Right renal cortex interstitium (tissue), 3 donors: ENCODE measurements at regions not wholly inside any gene's neighbourhood (a gene's known extent, or its start where the extent isn't known, plus 50 kb on each side); places are given as distances from the start of the nearest gene placed in this dataset.
A peak's percentile ranks its signal among the peaks of the same experiment; 100 is the strongest.
"Not testable (repeated sequence)": the region's sequence is repeated elsewhere in the genome, so short reads cannot be mapped to it uniquely, and the experiment has no call there.

Experiments
- DNase-seq, 3 donors: peaks; one replicate each; pipeline ENCODE4 v3.0.0-alpha.2; 2013; ENCODE audit warnings: low read depth in 3 of 3, low spot score in 2 of 3

DNA sequence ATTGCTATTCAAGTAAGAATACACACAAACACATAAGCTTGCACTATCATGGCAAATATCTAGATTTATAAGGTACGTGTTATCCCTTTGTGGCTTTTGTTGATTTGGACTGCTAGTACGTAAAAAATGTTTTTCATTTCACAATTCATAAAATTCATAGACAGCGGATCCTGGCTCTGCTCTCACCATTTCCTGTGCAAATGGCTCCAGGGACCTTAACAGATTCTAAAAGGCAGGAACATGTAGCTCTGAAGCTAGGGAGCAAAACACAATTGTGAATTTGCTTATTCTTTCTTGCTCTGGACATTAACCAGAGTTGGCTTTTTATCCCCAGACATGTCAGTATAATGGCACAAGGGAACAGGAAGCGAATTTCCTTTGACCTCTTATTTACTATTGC, 1019.9 kb upstream of the WWC1 start:
- DNase-seq: no peak

DNA sequence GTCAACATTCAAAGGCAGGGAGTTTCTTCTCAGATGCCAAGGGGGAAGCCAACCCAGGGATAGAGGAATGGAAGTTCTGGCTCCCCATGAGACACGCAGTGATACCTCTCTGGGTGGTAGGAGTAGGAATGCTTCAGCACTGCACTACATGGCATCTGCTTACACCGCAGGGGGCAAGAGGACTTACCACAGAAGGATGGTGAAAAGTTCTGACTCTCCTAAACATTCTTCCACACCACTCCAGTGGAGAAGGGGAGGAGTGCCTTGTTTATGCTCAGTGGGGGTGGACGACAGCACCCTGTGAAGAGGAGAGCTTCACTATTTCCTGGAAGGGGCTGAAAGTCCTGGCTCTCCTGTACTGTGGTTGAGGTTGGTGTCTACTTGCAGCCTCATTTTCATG, 1011.3 kb upstream of the WWC1 start:
- no peak for DNase-seq

DNA sequence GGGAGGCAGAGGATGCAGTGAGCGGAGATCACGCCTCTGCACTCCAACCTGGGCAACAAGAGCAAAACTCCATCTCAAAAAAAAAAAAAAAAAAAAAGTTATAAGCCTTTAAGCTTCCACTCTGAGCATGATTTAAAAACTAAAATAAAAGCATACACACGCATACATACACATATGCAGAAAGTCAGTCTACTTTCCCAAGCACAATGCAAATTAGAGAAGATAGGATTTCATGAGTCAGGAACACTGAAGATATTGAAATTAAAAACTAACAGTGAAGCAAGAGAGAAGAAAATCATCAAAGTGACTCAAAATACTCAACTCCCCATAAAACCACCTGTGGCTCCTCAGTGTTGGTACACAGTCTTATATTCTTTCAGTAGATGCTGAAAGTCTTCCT, 1009.5 kb upstream of the WWC1 start:
- DNase-seq: no peak

DNA sequence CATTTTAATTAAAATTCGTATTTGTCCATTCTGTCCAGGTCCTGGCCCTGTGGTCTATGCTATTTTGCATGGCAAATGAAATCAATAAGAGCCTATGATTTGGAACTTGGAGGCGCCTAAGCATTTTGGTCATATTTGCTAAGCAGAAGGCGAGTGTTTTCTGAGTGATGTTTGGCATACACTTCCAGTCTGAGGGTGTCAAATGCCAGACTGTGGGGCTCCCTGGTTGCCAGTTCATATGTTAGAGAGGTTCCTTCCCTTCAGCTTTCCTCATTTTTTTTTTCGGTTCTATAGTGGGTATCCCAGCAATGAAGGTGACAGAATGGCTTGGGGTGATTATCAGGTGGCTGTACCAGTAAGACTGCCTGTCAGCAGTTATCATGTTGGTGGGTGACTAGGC, 1007.8 kb upstream of the WWC1 start:
- no peak for DNase-seq

DNA sequence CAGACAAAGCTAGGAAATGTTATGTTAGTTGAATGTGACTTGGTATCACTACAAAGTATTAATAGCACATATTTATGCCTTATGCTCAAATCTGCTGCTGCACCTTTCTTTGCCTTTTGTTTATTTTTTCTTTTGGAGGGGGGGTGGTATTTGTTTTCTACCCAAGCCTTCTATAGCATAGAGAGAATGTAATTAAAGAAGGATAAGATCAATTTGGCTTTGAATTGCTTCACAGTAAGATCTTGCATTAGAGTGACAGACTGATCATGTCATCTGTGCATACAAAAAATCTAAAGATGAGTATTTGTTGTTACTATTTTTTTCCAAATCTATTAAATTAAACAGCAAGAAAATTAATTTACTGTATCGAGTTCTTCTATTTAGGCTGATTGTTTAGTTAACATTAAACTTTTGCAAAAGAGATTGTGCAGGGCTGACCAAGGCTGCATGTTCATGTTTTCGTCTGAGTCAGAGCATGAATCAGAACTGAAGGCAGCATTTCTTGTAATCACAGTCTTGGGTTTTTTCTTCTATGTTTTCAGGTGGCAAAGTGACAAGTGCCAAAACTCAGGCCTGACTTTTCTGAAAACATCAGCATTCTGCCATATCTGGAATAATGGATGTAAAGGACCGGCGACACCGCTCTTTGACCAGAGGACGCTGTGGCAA, 1007.1 kb upstream of the WWC1 start:
- DNase-seq: no peak

DNA sequence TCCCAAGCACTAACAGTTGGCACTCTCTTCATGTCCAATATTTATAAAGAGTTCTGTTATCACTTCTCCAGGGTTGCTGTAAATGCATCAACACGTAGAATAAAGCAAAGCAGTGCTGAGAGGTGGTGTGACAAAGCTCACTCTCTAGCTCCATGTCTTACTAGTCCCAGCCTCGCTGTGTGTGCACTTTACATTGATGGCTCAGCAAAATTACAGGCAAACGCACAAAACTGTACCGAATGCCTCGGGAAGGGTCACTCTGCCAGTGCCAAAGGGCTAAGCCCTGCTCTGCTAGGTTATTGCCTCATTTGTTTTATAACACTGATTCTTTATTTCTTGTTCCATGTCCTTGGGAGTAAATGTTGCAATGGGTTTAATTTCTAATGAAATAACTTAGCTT, 1005.9 kb upstream of the WWC1 start:
- no peak for DNase-seq

DNA sequence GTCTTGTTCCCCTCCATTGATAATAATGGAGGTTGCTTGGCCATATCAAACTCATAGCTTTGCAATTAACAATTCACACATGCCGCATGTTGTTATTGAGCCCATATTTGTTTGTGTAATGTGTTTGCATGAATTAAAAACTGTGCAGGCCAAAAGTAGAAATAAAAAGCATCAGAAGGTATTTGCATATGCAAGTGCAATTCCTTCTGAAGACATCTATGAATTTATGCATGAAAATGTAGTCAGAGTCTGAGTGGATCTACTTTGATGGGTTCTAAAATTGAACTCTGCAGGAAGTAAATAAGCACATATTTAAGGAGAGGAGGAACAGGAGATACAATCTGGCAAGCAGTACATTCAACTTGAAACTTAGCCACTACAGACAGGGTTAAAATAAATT, 1004.6 kb upstream of the WWC1 start:
- no peak for DNase-seq

DNA sequence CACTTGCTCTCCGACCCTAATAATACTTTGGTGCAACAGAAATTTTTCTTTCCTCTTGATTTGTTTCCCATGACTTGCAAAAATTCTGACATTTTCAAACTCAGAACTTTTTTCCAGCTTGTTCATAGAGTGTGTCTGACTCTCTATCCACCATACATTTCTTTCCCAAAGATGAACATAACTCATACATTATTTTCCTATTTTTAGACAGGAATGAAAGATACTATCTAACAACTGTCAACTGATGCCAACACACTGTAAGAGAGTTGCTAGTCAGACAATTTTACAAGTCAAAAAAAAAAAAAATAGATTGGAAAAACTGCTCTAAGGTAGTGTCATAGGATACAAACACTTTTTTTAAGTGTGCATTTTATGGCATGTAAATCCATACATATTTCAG, 1001.0 kb upstream of the WWC1 start:
- no peak for DNase-seq

DNA sequence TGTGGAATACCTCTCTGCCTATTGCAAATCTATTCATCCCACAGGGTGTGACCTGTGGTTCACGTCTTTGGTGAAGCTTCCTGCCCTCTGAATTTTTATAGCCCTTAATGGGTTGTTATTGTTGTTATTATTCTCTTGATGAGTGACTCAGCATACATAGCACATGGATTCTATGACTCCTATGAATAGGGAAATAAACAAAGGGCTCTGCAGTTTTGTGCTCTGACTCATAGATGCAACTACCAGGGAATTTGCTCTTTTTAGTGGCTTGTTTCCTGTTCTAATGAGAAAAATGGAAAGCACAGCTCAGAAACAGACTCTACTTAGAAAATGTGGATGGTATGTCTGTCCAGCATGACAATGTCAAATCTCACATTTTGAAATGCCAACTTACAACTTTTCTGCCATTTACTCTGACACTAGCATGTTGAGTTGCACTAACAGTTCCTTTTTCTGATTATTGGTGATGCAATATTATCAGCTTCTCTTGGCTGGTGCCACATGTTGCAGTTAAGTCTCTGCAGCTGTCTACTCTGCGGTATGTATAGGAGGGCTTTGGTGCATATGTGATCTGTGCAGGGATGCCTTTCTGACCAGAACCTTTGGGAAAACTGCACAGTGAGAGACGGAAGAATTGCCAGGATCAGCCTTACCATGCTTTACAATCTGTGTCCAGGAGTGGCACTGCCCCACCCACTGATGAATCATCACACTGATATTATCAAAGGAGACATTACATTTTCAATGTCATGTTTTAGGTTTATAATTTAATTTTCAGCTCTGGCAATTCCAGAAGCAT, 996.4 kb upstream of the WWC1 start:
- DNase-seq: no peak

DNA sequence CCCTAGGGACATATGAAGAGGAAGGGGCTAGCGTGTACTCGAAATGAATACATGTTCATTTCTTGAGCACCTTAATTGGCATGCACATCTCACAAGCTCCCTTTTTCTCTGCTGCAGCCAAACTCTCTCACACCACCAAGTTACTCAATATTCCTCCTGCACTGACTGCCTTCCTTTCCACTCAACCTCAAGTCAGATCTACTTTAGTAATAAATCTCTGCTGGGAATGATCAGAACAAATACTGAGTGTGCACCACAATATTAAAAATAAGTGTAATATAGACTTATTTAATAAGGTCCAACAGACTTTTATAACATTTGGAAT, 995.8 kb upstream of the WWC1 start:
- DNase-seq: no peak

DNA sequence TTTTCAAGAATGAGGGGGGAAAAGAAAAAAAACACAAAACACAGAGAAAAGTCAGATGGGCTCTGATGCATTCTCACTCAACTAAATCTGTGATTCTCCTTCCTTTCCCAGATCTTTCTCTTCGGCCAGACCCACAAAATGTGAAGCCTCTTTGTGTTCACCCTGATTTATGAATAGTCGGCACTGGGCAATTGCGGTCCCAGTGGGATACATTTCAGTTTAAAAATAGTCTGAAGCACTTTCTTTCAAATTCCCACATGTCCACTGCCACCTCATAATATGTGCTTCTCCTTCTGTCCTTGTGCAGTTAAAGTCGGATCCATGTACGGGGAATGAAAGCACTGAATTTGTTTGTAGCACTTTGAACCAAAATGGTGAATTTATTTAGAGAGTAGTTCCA, 995.4 kb upstream of the WWC1 start:
- DNase-seq: no peak

DNA sequence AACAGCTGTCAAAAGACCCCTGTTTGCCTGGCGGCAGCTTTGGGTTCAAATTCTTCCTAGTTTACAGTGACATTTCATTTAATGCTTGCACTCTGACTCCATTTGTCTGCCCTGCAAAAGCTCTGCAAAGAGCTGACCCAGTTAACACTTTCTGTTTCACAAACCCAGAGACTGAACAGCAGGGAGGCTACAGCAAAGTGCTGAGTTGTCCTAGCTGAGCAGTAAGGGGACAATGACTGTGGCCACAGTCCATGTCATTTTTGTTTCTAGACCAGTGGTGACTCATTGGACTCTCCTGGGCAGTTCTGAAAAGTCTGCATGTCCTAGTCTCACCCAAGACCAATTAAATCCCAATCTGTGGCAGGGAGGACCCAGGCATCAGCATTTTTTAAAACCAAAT, 994.8 kb upstream of the WWC1 start:
- DNase-seq: no peak

DNA sequence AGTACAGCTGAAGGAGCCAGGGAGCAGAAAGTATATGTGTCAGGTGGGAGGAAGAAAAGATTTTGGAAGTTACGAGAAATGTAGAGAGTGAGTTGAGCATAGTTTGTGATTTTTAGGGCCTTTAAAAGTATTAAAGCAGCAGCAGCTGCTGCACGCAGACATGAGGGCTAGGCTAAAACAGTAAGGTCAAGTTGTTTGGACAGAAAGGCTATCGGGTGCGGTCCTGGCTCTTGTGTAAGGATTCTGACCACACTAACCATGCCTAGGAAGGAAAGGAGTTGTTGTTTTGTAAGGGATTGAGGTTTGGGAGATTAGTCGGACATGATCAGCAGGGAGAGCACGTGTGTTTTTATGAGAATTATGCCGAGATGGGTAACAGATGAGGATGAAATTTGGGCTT, 991.6 kb upstream of the WWC1 start:
- not testable (repeated sequence) for DNase-seq

DNA sequence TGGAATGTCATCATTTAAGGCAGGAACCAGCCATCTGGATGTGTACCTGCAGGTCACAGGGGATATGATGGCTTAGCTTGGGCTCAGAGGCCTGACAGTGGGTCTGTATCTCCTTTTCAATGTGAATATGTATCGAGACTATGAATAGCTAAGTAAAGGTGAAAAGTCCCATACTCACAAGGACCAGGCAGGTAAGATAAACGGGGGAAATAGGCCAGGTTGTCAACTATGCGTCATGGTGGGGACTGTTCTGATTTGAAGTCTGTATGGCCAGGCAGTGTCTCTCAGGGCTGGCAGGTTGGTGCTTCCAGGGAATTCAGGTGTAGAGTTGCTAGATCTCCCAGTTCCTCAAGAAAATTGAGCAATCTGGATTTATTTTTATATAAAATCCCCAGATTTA, 987.9 kb upstream of the WWC1 start:
- no peak for DNase-seq

DNA sequence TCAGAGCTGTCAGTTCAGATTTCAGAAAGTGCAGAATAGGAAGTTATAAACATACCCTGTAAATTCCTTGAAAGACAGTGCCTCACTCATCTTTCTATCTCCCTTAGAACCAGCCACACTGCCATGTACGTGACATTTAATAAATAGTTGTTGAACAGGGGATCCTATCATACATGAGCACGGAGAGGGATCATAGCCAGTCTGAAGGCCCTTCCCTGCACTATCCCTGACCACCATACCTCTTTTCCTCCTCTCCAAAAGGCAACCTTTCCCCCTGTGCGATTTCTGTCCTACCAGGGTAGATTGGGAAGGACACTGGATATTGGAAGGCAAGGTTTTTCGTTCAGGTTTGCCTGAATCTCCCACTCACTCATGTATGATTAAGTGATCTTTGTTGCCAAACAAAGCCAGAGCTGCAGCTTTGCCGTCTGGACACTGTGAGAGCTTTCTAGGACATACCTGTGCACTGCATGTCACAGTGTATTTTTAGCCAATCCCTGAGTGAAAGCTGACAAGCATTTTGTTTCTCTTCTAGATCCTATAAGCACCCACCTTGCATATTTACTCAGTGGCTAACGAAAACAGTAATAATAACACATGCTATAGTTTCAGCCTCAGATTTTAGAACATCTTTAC, 986.5 kb upstream of the WWC1 start:
- no peak for DNase-seq

DNA sequence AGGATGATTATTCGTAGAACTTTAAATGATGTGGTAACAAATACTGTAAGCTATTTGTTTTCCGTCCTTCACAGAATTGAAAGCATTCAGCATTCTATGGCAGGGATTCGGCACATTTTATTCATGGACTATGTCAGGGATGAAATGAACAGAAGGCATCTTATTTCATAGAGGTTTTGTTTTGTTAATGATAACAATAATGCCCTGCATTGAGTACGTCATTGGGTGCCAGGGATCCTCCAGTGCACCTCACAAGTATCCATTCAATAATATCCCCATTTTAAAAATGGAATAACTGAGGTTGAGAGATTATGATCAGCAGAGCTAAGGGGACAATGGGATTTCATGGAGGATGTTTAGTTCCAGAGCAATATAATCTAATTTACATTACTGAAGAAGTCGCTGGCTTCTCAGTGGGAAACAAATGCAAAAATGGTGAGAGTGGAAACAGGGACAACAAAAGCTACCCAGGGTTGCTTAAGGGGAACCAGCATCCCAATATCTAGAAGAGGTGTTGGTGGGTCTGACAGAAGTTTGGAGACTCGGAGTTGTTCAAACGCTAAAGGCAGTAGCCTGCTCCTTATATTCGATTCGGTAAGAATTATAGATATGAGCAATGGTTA, 985.7 kb upstream of the WWC1 start:
- no peak for DNase-seq

DNA sequence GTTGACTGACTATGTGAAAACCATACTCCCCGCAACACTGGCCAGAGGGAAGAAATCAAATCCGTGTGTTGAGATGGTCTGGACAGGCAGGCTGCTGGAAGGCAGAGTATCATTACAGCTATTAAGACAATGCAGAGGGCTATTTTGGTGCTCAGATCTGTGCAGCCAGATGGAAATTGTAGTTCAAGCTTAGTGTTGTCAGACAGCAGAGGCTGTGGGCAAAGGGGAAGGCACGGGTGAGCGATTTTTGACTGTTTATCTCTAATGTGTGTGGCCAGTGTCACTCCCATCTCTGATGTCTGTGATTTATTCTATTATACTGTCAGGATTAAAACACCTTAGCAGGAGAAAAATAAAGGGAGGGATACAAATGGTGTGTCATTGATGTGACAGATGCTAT, 984.4 kb upstream of the WWC1 start:
- DNase-seq: peak in 1 of 3 donors; percentile 13

DNA sequence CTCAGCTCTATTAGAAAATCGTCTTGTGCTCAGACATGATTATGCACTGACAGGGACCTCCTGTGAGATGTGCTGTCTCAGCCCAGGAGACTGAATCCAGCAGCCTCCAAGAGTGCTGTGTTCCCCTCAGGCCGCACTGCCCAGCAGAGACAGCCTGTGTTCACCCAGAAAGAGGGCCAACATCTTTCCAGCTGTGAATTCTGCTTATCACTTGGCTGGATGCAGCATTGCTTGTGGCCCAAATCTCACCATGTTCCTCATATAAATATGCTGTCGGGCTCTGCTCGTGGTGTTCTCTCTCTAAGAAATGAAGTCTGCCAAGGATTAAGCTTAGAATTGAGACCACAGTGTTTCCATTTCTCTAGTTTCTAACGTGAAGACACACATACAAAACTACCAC, 983.0 kb upstream of the WWC1 start:
- no peak for DNase-seq

DNA sequence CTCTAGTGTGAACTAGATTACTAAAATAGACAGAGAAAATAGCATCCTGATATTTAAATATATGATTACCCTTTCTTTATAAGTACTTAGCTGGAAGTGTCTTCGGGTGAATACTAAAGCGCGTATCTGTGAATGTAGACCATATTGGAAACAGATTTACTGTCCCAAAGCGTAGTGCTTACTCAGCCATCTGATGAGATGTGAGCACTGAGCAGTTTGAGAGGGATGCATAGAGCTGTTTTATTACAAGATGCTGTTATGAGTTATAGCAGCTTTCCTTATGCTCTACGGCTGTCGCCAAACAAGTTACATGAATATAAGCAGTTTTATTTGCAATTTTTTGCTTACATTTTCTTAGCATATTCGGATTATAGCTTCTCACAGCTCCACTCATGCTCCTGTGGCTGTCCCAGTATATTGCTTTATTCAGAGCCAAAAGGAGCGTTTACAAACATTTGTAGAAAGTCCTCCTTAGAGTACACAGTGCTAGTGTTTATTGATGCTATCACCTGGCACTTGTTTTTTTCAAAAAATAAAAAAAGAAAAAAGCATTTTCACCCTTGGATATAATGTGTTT, 981.4 kb upstream of the WWC1 start:
- no peak for DNase-seq

DNA sequence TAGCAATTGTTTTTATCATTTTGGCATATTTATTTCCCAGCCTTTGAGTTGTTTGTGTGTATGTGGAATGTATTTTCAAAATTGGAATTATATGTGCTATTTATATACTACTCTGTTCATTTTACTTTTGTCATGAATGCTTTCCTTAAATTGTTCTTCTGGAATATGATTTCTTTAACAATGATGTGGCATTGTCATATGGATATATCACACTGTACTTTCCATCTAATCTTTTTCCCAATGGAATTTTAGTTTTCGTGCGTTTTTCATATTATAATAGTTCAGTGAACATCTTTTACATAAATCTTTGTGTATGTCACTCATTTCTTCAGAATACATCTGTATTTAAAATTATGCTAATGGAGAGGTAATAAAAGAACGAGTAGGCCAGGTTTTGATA, 980.1 kb upstream of the WWC1 start:
- no peak for DNase-seq

DNA sequence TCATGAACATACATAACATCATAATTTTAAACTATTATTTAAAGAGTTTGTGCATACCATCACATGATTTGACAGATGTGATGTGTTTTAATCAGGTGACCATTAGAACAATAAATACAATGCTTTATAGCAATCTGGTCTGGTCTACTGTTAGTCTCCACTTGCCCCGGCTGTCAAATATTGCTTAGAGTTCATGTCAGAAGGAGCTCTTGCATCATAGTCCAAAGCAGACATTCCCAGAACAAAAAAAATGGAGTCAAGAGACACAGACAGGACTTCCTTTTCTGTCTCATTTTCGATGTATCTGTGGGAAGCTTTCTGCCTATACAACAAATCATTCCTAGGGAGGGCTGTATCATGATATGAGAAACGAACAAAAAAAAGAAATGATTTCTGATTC, 979.2 kb upstream of the WWC1 start:
- no peak for DNase-seq

DNA sequence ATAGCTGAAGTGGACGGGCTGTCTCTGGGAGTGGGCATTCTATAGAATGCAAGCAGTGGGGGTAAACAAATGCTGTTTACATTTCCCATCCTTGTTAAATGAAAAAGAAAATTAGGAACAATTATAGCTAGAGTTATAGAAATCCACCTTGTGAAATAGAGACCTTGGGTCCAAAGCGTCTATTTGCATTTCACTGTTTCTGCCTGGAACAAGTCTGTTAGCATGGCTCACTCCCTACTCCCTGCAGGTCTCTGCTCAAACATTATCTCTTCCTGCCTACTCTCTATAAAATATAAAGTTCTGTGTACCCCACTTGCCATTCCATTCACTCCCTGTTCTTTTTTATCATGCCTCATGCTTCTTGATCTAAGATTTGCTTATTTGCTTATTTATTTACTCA, 975.7 kb upstream of the WWC1 start:
- no peak for DNase-seq
